OCI-M1 (cell line): ENCODE measurements at regions not wholly inside any gene's neighbourhood (a gene's known extent, or its start where the extent isn't known, plus 50 kb on each side); places are given as distances from the start of the nearest gene placed in this dataset.
"Not testable (repeated sequence)": the region's sequence is repeated elsewhere in the genome, so short reads cannot be mapped to it uniquely, and the experiment has no call there.

Experiments used
- DNase-seq: peaks from one replicate; lab custom pipeline; 2025; lab: John Stamatoyannopoulos, UW

DNA sequence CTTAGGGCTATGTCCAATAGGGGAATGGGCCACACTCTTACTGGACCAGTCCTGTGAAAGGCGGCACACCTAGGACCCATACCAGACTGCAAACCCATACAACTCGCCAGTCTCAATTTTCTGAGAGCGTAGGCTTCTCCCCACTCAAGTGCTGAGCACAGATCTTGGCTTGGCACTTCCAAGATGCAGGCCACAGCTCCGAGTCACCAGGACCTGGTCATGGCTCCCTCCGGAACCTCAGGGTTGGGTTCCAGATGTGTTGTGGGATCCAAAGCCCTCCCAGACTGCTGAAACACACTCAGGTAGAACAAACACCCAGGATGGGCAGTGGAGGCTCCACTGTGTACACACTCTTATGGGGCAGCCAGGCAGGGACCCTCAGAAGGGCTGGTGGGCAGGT is 103.3 kb downstream of the TMEM144 start:
- no peak for DNase-seq

DNA sequence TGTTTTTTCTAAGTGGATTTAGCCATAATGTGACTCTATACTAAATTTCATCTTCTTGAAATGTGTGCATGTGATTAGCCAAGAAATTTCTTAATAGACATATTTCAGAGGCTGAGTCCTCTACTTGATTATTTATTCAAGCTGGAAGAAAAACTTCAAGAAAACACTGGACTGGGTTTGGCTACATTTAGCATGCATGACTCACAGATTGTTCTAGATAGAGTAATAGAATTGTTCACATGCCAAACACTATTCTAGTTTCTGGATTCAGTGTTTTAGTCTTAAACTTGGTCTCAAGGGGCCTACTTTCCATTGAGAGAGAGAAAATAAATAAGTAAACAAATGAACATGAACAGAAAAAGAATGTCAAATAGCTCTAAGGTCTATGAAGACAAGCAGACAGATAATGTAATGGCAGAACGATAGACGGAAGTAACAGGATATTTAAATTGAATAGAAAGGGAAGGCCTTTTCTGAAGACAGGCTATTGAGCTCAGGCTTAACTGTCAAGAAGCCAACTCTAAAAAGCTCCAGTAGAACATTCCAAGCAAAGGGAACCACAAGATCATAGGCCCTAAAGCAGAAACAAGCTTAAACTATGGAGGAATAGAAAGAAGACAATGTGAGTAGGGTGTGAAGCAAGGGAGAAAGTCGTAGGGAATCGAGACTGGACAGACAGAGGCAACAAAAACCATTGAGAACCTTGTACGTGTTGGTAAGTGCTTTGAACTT is 104.6 kb downstream of the TMEM144 start:
- DNase-seq, result no peak

DNA sequence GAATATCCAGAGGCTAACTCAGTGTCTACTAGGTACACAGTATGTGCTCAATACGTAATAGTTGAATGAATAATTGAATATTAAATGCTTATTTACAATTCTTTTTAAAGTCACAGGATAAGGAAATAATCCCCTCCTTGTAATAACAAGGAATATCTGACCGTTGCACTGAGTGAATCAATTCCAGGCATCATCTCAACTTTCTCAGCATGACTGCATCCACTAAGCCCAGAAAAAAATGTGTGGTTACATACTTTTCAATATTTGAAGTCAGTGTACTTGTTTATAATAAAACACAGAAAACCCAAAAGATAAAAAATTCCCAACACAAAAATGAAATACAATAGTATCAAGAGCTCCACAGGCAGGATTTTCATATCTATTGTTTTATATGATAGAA is 105.4 kb downstream of the TMEM144 start:
- no peak for DNase-seq

DNA sequence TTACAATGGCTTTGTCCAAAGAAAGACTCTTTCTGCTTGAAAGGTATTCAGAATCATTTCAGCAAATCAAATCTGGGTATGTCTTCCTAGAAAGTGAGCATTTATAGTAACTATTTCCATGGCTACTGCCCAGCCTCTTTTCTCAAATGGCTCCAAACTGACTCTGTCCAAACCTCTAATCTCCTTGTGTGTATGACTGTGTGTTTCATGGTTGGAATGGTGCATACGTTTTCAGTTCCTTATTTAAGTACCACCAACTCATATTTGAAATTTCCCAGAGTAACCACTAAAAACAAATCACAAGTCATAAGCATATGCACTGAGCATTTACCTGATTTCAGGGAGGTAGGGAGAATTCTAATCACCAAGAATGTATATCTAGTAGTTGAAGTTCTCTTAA is 106.0 kb downstream of the TMEM144 start:
- DNase-seq, result peak; percentile 39

DNA sequence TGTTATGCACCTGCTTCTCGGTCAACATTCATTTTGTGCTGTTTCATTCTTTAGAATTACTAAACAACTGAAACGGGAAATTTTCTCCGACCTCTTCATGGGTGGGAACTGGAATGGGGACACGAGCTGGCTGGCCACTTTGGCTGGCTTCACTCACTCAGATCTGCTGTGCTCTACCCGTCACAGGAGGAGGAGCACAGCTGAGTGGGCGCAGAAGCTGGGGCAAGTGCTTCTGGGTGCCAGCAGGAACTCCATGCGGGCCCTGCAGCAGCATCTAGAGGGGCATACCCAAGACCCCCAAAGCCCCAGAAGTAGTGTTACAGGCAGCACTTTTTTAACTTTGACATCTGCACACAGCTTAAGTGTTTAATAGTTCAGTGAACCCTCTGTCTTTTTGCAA is 109.6 kb downstream of the TMEM144 start:
- DNase-seq, result no peak

DNA sequence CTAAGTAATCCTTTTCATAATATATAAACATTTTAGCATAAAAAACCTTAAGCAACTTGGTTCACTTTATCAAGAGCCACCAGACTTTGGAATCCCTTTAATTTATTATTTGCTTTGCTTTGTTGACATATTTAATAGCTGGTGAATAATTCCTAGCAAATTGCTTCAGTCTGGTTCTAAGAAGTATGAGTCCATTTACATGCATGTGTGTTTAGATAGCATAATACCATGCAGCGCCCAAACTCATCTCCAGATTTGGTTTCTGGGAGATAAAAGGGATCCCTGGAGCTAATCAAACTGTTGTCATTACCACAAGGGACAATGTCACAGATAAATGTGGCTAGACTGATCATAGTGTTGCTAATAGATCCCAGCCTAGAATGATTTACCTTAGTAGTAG is 111.8 kb downstream of the TMEM144 start:
- DNase-seq, result peak; percentile 84

DNA sequence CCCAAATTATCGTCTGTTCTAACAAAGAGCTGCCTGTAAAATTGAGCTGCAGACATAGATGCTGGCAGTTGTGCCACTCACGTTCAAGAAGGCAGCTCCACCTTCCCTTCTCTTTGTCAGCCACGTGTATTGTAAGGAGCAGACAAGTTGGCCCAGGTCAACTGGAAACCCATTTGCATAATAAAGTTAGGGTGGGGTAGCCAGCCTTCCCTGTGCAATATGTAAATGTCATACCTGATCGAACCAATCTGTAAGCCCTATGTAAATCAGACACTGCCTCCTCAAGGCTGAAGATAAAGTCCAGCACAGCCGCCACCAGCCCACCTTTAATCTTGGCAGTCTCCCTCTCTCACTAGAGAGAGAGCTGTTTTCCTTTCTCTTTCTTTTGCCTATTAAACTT is 117.2 kb downstream of the TMEM144 start:
- peak; percentile 94 for DNase-seq

DNA sequence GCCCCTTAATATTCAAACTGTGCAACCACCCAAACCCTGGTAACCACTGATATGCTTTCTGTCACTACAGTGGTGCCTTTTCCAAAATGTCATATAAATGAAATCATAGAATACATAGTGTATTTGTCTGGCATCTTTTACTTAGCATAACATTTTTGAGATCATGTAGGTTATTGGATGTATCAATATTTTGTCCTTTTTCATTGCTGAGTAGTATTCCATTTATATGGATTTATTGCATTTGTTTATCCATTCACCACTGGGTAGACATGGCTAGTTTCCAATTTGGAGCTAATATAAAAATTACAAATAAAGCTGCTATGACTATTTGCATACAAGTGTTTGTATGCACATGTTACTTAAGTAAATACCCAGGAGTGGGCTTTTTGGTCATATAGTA is 121.6 kb downstream of the TMEM144 start:
- DNase-seq, result no peak

DNA sequence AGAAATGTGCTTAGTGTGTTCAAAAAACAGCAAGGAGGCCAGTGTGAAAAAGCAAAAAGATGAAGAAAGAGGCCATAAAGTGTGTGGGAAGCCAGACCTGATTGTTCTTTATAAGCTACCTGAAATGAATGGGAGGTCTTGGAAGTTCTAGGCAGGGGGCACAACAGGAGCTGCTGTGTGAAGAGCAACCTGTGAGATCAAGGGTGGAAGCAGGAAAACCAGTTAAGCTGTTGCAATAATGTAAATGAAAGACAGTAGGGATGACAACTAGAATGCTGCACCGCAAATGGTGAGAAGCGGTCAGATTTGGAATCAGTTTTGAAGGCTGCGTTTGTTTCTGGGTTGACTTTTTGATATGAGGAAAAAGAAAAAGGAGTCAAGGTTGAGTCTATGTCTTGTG is 123.5 kb downstream of the TMEM144 start:
- no peak for DNase-seq

DNA sequence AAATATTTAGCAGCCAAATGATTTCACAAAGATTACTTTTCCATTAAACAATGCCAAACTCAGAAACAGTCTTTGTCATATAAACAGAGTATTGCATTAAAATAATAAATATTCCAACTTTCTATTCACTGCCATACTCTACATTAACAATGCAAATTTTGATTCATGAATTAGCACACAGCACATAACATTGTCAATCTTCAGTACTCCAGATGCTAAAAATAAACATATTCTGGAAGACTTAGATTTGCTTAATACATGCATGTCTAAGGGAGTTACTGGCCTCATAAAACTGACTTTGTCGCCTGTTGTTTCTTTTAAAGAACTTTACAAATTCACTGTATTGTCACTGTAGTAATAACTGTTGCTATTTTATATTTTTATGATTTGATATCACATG is 131.6 kb downstream of the TMEM144 start:
- no peak for DNase-seq

DNA sequence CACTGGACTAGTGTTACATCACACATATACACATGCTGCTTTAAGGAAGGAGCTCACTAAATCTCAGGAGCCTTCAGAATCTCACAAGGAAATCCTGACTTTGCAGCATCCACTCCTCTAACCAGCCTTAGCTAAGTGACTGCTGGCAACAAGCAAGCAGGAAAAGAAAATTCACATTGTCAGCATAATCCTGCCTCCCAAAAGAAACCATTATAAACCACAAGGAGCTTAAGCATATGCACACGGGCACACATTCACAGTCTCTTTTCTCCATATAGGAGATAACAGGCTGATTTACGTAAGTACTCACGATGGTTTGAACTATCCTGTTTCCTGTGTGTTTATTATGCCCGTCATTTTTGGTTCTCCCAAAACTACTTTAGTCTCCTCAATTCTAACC is 136.3 kb downstream of the TMEM144 start:
- no peak for DNase-seq

DNA sequence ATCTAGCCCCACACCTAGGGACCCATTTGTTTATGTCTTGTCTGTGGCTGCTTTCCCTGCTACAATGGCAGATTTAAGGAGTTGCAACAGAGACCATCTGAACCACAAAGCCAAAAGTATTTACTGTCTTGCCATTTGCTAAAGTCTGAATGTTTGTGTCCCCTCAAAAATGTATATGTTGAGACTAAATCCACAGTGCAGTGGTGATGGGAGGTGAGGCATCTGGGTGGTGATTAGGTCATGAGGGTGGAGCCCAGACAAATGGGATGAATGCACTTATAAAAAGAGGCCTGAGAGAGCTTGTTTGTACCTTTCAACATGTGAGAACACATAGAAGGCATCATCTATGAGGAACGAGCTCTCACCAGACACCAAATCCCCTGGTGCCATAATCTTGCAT is 137.3 kb downstream of the TMEM144 start:
- no peak for DNase-seq

DNA sequence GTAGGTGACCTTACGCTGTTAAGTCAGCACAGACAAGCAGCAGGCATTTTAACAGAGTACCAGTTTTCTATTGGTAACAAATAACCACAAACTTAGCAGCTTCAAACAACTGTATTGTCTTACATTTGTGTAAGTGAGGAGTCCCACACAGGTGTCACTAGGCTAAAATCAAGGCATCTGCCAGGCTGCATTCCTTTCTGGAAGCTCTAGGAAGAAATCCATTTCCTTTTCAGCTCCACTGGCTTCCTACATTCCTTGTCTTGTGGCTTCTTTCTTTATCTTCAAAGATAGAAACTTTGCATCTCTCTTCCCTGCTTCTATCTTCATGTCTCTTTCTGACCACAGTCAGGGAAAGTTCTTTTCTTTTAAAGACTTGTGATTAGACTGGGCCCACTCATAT is 139.9 kb downstream of the TMEM144 start:
- no peak for DNase-seq

DNA sequence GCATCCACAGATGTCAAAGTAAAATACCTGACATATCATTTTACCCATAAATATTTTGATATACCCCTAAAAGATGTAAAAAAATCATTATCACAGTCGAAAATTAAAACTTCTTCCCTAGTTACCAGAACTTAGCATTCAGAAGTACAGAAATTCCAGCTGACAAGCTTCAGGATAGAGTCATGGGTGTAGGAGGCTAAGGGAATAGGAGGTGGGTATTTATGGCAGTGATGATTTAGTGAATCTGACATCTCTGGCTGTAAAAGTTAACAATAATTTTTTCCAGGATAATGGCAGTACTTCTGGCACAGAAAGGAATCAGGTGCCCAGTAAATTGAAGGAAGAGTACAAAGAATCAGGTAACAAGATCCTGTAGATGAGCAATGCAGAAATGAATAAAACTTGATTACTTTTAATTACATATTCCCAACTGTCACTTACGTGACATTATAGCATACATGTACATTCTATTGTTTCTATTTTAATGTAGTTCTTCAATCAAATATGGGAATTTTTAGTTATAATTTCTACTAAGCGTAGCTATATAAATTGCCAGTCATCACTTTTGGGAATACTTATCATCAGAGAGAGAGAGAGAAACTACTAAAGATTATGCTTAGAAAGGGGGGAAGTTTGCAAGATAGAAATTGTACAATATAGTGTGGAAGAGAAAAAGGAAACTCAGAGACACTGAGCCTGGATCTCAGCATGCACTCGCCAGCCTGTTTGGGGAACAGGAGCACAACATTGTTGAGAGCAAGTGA is 143.4 kb downstream of the TMEM144 start:
- no peak for DNase-seq

DNA sequence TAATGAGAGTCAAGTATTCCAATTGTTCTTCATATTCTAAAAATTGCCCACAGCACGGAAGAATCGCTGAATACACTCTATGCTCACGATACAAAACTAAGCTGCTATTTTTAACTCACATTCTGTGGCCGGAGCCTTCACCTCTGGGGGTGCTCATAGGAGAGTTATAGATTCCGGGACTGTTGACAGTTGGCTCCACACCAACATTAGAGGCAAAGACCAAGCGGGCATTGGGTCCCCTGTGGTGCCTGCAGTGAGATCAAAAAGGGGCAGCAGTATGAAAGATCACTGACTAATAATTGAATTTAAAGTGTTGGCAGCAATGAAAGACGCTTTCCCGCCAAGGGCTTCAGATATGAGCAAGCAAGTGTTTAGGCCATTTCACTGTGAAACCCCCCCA is 146.0 kb downstream of the TMEM144 start:
- DNase-seq, result no peak

DNA sequence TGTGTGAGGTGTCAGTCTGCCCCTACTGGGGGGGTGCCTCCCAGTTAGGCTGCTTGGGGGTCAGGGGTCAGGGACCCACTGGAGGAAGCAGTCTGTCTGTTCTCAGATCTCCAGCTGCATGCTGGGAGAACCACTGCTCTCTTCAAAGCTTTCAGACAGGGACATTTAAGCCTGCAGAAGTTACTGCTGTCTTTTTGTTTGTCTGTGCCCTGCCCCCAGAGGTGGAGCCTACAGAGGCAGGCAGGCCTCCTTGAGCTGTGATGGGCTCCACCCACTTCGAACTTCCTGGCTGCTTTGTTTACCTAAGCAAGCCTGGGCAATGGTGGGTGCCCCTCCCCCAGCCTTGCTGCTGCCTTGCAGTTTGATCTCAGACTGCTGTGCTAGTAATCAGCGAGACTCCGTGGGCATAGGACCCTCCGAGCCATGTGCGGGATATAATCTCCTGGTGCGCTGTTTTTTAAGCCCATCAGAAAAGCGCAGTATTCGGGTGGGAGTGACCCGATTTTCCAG is 153.7 kb upstream of the RXFP1 start:
- DNase-seq, result not testable (repeated sequence)

DNA sequence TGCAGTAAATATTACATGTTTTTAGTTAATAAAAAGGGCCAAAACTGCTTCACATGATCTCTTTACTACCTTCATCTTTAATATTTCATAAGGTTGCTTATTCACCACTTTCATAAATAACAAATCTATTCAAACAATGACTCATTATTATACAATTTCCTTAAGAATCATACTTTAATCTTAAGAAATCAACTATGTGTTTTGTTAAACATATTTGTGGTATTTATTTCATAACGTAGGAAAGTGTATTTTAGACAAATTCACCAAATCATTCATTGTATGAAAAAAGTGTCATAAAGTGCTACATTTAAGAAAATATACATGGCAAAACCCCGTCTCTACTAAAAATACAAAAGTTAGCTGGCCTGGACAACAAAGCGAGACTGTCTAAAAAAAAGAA is 150.5 kb upstream of the RXFP1 start:
- no peak for DNase-seq

DNA sequence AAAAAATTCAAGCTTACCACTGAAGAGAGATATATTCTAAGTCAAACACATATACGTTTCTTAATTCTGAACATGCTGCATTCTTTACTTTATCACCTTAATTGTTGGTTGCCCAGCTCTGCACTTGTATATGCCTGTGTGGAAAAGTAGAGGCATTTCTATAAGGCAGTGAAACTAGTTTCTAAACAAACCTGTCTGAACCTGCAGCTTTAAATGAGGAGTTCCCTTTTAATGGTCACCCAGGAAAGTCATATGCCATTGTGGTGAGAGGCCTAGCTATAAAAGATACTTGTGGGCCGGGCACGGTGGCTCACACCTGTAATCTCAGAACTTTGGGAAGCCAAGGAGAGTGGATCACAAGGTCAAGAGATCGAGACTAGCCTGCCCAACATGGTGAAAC is 147.4 kb upstream of the RXFP1 start:
- DNase-seq, result no peak

DNA sequence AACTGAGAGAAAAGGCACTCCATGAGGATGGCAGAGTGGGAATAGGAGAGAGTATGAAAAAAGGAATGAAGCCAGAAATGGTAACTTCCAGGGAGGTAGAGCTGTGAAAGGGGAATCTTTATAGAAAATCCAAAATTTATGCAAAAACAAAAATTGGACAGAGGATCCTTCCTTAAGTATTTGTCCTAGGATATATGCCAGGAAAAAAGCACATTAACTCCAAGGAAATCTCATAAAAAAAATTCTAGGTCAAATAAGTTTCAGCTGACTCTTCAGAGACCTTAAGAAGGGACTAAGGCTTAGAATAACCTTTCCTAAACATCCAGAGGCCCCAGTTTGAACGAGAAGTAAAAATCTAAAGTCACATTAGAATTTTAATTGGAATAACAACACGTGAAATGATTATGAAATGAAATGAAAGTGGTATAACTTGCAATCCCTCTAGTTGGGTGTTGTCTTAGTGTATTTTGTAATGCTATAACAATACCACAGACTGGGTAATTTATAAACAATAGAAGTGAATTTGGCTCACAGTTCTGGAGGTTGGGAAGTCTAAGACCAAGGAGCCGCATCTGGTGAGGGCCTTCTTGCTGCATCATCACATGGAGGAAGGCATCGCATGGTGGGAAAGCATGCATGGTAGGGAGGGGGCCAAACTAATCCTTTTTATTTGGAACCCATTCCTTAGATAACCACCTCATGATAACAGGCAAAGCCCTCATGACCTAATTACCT is 145.4 kb upstream of the RXFP1 start:
- DNase-seq, result no peak

DNA sequence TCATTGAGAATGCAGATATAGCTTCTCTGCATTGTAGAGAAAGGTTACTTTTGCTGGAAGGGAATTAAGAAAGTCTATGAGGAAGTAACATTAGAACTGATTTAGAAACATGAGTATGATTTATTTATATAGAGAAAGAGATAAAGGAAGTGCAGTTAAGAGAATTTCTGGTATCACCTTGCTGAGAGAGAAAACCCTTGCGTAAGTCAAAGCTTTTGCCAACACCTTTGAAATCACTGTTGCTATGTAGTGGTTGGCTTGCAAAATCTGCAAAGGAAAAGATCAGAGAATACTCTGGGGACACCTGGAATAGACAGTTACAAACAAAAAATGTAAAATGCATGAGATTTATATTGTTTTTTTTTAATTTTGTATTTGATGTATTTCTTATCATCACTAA is 137.3 kb upstream of the RXFP1 start:
- peak; percentile 7 for DNase-seq

DNA sequence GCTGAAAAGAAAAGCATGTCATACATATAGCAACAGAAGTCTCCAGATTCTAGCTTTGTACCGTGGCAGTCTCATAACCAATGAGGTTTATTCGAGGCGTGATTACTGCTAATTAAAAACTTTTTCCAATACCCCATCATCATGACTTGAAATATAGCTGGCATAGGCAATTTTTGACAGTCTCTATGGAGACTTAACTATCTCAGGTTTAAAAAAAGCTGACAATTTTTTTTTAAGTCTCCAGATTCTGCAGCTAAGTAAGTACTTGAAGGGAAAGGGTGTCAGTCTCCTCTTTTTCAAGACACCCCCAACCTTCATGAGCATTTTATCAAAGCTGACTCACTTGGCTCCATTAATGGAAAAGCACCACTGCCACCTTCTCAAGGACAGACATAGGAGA is 126.3 kb upstream of the RXFP1 start:
- no peak for DNase-seq

DNA sequence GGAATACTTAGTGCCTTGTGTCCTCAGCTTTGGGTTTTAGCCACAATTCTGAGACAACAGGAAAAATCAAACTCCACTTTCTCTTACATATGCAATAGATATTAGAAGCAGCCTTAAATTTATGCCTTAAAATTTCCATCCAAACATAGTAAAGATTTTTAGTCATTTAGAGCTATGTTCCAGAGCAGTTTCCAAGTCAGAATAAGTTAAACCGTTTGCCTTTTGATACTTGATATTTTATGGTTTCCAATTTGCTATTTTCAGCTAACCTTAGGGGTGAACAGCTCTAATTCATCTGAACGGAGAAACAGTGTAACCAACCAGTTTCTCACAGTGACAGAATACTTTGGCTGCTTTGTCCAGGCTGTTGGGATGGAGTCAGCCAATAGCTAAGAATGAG is 125.8 kb upstream of the RXFP1 start:
- DNase-seq, result no peak

DNA sequence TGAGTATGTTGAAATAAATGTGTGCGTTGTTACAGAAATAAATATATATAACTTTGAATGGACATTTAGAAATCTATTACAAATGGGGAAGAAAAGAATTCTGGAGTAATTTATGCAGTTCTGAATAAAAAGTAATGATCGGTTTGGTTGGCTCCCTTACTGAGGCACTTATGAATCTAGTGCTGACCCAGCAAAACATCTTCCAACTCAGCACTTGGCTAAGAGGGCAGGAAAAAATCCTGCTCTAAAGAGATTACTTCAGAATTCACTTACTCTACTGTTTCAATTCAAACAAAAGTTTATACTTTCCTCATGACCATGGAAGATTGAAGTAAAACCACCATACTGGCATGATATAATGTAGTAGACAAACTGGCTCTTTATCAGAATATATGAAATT is 123.9 kb upstream of the RXFP1 start:
- no peak for DNase-seq
